Activated naive CD8-positive, alpha-beta T cell (primary cell): ENCODE measurements at regions not wholly inside any gene's neighbourhood (a gene's known extent, or its start where the extent isn't known, plus 50 kb on each side); places are given as distances from the start of the nearest gene placed in this dataset.

Experiments
- H3K27ac Mint-ChIP-seq: one replicate; pipeline ENCODE4 v1.8.0; 2021; ENCODE audit warnings: mixed read lengths
- H3K27me3 Mint-ChIP-seq: one replicate; pipeline ENCODE4 v1.8.0; 2021; ENCODE audit warnings: mixed read lengths
- H3K36me3 Mint-ChIP-seq: one replicate; pipeline ENCODE4 v1.8.0; 2021; ENCODE audit warnings: mixed read lengths
- H3K4me1 Mint-ChIP-seq: one replicate; pipeline ENCODE4 v1.8.0; 2021; ENCODE audit warnings: low read depth, mixed read lengths
- H3K4me3 Mint-ChIP-seq: one replicate; pipeline ENCODE4 v1.8.0; 2021; ENCODE audit warnings: mild to moderate bottlenecking, mixed read lengths
- H3K9me3 Mint-ChIP-seq: one replicate; pipeline ENCODE4 v1.8.0; 2021; ENCODE audit warnings: low read depth, mixed read lengths

- no peaks in the 10 kb centered on the region for H3K36me3 Mint-ChIP-seq
- H3K27me3 Mint-ChIP-seq = peaks cover 2% of the 10 kb centered on the region
- no peak overlapping the region for H3K4me3 Mint-ChIP-seq
- H3K27ac Mint-ChIP-seq = no peak overlapping the region
- H3K9me3 Mint-ChIP-seq = no peaks in the 10 kb centered on the region
- no peaks in the 10 kb centered on the region for H3K4me1 Mint-ChIP-seq
These were observed 85.9 kb upstream of the IGF1R start for GRCh38 chr15:98562331-98562937.

- Mint-ChIP-seq H3K9me3 (no peaks in the 10 kb centered on the region), H3K4me1 (no peaks in the 10 kb centered on the region), H3K4me3 (no peak overlapping the region), H3K27me3 (peaks cover 5% of the 10 kb centered on the region), H3K36me3 (no peaks in the 10 kb centered on the region), H3K27ac (no peak overlapping the region)
These were observed 82.8 kb upstream of the IGF1R start for GRCh38 chr15:98565566-98565965.

- H3K4me1 Mint-ChIP-seq = no peaks in the 10 kb centered on the region
- no peak overlapping the region for H3K4me3 Mint-ChIP-seq
- H3K27ac Mint-ChIP-seq = no peak overlapping the region
- H3K27me3 Mint-ChIP-seq = peaks cover 5% of the 10 kb centered on the region
- no peaks in the 10 kb centered on the region for H3K36me3 Mint-ChIP-seq
- H3K9me3 Mint-ChIP-seq = no peaks in the 10 kb centered on the region
These were observed 80.4 kb upstream of the IGF1R start for GRCh38 chr15:98567951-98568350.

- no peak overlapping the region for H3K4me3 Mint-ChIP-seq
- no peak overlapping the region for H3K27ac Mint-ChIP-seq
- H3K27me3 Mint-ChIP-seq = peaks cover 5% of the 10 kb centered on the region
- H3K4me1 Mint-ChIP-seq = no peaks in the 10 kb centered on the region
- H3K36me3 Mint-ChIP-seq = no peaks in the 10 kb centered on the region
- H3K9me3 Mint-ChIP-seq = no peaks in the 10 kb centered on the region
These were observed 79.8 kb upstream of the IGF1R start for GRCh38 chr15:98568382-98569017.

- Mint-ChIP-seq H3K9me3 (no peaks in the 10 kb centered on the region), H3K36me3 (no peaks in the 10 kb centered on the region), H3K27me3 (peaks cover 5% of the 10 kb centered on the region), H3K4me1 (no peaks in the 10 kb centered on the region), H3K27ac (no peak overlapping the region), H3K4me3 (no peak overlapping the region)
These were observed 78.2 kb upstream of the IGF1R start for GRCh38 chr15:98570119-98570518.

- Mint-ChIP-seq H3K9me3 (no peaks in the 10 kb centered on the region), H3K27ac (no peak overlapping the region), H3K4me3 (no peak overlapping the region), H3K4me1 (no peaks in the 10 kb centered on the region), H3K27me3 (peaks cover 22% of the 10 kb centered on the region), H3K36me3 (no peaks in the 10 kb centered on the region)
These were observed 67.8 kb upstream of the IGF1R start for GRCh38 chr15:98580572-98580971.

- Mint-ChIP-seq H3K27me3 (peaks cover 23% of the 10 kb centered on the region), H3K4me1 (peaks cover 4% of the 10 kb centered on the region), H3K4me3 (no peak overlapping the region), H3K27ac (no peak overlapping the region), H3K36me3 (no peaks in the 10 kb centered on the region), H3K9me3 (no peaks in the 10 kb centered on the region)
These were observed 66.6 kb upstream of the IGF1R start for GRCh38 chr15:98581715-98582114.

GRCh38 chr15:98582900-98583554 lies 65.3 kb upstream of the IGF1R start:
- H3K4me1 Mint-ChIP-seq = peaks cover 4% of the 10 kb centered on the region
- no peaks in the 10 kb centered on the region for H3K9me3 Mint-ChIP-seq
- H3K27ac Mint-ChIP-seq = no peak overlapping the region
- H3K36me3 Mint-ChIP-seq = no peaks in the 10 kb centered on the region
- peaks cover 23% of the 10 kb centered on the region for H3K27me3 Mint-ChIP-seq
- no peak overlapping the region for H3K4me3 Mint-ChIP-seq

- H3K36me3 Mint-ChIP-seq = no peaks in the 10 kb centered on the region
- H3K27ac Mint-ChIP-seq = no peak overlapping the region
- H3K9me3 Mint-ChIP-seq = no peaks in the 10 kb centered on the region
- peaks cover 24% of the 10 kb centered on the region for H3K27me3 Mint-ChIP-seq
- H3K4me3 Mint-ChIP-seq = no peak overlapping the region
- H3K4me1 Mint-ChIP-seq = peaks cover 4% of the 10 kb centered on the region
These were observed 64.4 kb upstream of the IGF1R start for GRCh38 chr15:98583771-98584430.

GRCh38 chr15:98586066-98586465 lies 62.3 kb upstream of the IGF1R start:
- Mint-ChIP-seq H3K4me3 (no peak overlapping the region), H3K9me3 (no peaks in the 10 kb centered on the region), H3K4me1 (peaks cover 4% of the 10 kb centered on the region), H3K27me3 (peaks cover 18% of the 10 kb centered on the region), H3K36me3 (no peaks in the 10 kb centered on the region), H3K27ac (no peak overlapping the region)

GRCh38 chr15:98592136-98592535 lies 56.2 kb upstream of the IGF1R start:
- Mint-ChIP-seq H3K27ac (no peak overlapping the region), H3K9me3 (no peaks in the 10 kb centered on the region), H3K36me3 (no peaks in the 10 kb centered on the region), H3K4me1 (no peaks in the 10 kb centered on the region), H3K4me3 (no peak overlapping the region), H3K27me3 (peaks cover 4% of the 10 kb centered on the region)

- Mint-ChIP-seq H3K4me3 (no peak overlapping the region), H3K9me3 (no peaks in the 10 kb centered on the region), H3K4me1 (peaks cover 23% of the 10 kb centered on the region), H3K27ac (no peak overlapping the region), H3K27me3 (peaks cover 2% of the 10 kb centered on the region), H3K36me3 (no peaks in the 10 kb centered on the region)
These were observed 52.2 kb upstream of the IGF1R start for GRCh38 chr15:98596131-98596530.

GRCh38 chr15:98596885-98597392 lies 51.4 kb upstream of the IGF1R start:
- Mint-ChIP-seq H3K9me3 (no peaks in the 10 kb centered on the region), H3K27me3 (no peaks in the 10 kb centered on the region), H3K4me3 (no peak overlapping the region), H3K4me1 (peaks cover 23% of the 10 kb centered on the region), H3K27ac (no peak overlapping the region), H3K36me3 (no peaks in the 10 kb centered on the region)

GRCh38 chr15:98597666-98598065 lies 50.7 kb upstream of the IGF1R start:
- Mint-ChIP-seq H3K4me3 (no peak overlapping the region), H3K36me3 (no peaks in the 10 kb centered on the region), H3K27ac (no peak overlapping the region), H3K4me1 (peaks cover 23% of the 10 kb centered on the region), H3K9me3 (no peaks in the 10 kb centered on the region), H3K27me3 (no peaks in the 10 kb centered on the region)
